Right cardiac atrium (tissue), 5 donors: ENCODE measurements at regions not wholly inside any gene's neighbourhood (a gene's known extent, or its start where the extent isn't known, plus 50 kb on each side); places are given as distances from the start of the nearest gene placed in this dataset.
A peak's percentile ranks its signal among the peaks of the same experiment; 100 is the strongest.

Source experiments
- ATAC-seq, 2 donors: fragments of 200-7000 bp; cut with Tn5 transposase; one replicate each; pipeline versions ENCODE4 v1.8.0 to v1.9.1; 2020; ENCODE audit warnings: moderate library complexity in 2 of 2, mild to moderate bottlenecking in 1 of 2
- DNase-seq, 3 donors: peaks; one replicate each; pipeline ENCODE4 v3.0.0-alpha.2; 2020
- H3K27ac ChIP-seq: one replicate; pipeline ENCODE4 v1.5.1; 2013; ENCODE audit warnings: mild to moderate bottlenecking, low read length, control low read depth, moderate library complexity
- H3K27me3 ChIP-seq: one replicate; pipeline ENCODE4 v1.6.1; 2013; ENCODE audit not compliant: control insufficient read depth, insufficient read depth
- H3K4me1 ChIP-seq: one replicate; pipeline ENCODE4 v1.6.1; 2013; ENCODE audit warnings: low read length; ENCODE audit not compliant: control insufficient read depth, insufficient read depth
- H3K4me3 ChIP-seq: one replicate; pipeline ENCODE4 v1.5.1; 2013; ENCODE audit warnings: low read length, control low read depth
- H3K9me3 ChIP-seq: one replicate; pipeline ENCODE4 v1.6.1; 2013; ENCODE audit warnings: low read length; ENCODE audit not compliant: control insufficient read depth
- WGBS: extraction: QIAGEN DNeasy Blood & Tissue Kit; methylation state at CpG from one replicate; pipeline ENCODE4 v1.1.7; 2013; 5-methylcytosine and 5-hydroxymethylcytosine counted together
- intact Hi-C, 4 donors: fragments of 100-400 bp; cut with DNase I; formaldehyde crosslinking; loops; one replicate each; pipeline versions ENCODE4 v1.11.0 to v1.14.0; 2022 to 2023
- donor health status: healthy with polysubstance abuse.
- donor health status: DM: no; HTN: yes; CAD: no.
- donor health status: DM: no; HTN: no; CAD: no.
- donor health status: DM: no; HTN: yes; CAD: no; lungs with severe emphysema.
- donor health status: DM: yes; HTN: yes; CAD: no.

- WGBS: 96% methylated on average over 1 of the region's 1 CpG
- DNase-seq: no peak
- Histone ChIP-seq H3K4me1 (peaks cover 2% of the 10 kb centered on the region), H3K27ac (no peak overlapping the region), H3K9me3 (no peaks in the 10 kb centered on the region), H3K27me3 (no peaks in the 10 kb centered on the region), H3K4me3 (no peak overlapping the region)
- ATAC-seq: no peak
- intact Hi-C loops: no loop called here
Measured at GRCh38 chr6:141443668-141444289, 688.9 kb upstream of the GJE1 start.

DNA sequence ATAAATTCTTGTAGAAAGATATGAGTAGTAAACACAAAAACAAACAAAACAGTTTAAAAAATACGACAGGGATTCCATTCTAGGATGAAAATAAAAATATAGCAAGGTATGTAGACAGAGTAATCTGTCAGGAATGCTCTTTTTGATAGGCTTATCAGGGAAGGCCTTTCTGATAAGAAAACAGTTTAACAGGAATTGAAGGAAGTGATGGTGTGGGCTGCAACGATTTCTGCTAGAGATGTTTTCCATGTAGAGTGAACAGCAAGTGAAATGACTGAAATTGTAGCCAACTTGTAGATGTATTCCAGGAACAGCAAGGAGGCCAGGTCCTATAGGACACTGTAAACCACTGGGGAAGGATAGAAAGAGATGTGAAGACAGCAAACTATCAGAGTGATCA lies 689.7 kb upstream of the GJE1 start:
- H3K9me3 ChIP-seq: no peaks in the 10 kb centered on the region
- intact Hi-C loops: no loop called here
- no peak for DNase-seq
- no peak overlapping the region for H3K27ac ChIP-seq
- 31% methylated on average over 2 of the region's 2 CpGs for WGBS
- no peaks in the 10 kb centered on the region for H3K27me3 ChIP-seq
- peaks cover 2% of the 10 kb centered on the region for H3K4me1 ChIP-seq
- H3K4me3 ChIP-seq: no peak overlapping the region
- ATAC-seq: no peak

- Histone ChIP-seq H3K27ac (no peak overlapping the region), H3K27me3 (no peaks in the 10 kb centered on the region), H3K4me1 (peaks cover 2% of the 10 kb centered on the region), H3K4me3 (no peak overlapping the region), H3K9me3 (no peaks in the 10 kb centered on the region)
- no peak for ATAC-seq
- DNase-seq: no peak
- intact Hi-C loops: no loop called here
Measured at GRCh38 chr6:141439513-141439912, 693.2 kb upstream of the GJE1 start.

GRCh38 chr6:141437685-141438084 lies 695.0 kb upstream of the GJE1 start:
- ATAC-seq (no peak), DNase-seq (no peak)
- Histone ChIP-seq H3K27ac (no peak overlapping the region), H3K4me3 (no peak overlapping the region), H3K9me3 (no peaks in the 10 kb centered on the region), H3K4me1 (no peaks in the 10 kb centered on the region), H3K27me3 (no peaks in the 10 kb centered on the region)
- intact Hi-C loops: no loop called here

DNA sequence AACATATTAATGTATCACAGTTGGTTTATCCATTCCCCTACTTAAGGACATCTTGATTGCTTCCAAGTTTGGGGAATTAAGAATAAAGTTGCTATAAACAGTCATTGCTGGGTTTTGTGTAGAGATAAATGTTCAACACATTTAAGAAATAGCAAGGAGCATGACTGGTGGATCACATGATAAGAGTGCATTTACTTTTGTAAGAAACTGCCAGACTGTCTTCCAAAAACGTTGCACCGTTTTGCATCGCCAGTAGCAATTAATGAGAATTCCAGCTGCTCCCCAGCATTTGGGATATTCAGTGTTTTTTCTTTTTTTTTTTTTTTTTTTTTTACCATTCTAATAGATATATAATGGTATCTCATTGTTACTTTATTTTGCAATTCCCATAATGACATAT lies 695.7 kb upstream of the GJE1 start:
- no peak overlapping the region for H3K4me3 ChIP-seq
- H3K27ac ChIP-seq: no peak overlapping the region
- H3K4me1 ChIP-seq: no peaks in the 10 kb centered on the region
- ATAC-seq (no peak), DNase-seq (no peak)
- intact Hi-C loops: no loop called here
- H3K9me3 ChIP-seq: no peaks in the 10 kb centered on the region
- WGBS: 47% methylated on average over 3 of the region's 3 CpGs
- no peaks in the 10 kb centered on the region for H3K27me3 ChIP-seq

DNA sequence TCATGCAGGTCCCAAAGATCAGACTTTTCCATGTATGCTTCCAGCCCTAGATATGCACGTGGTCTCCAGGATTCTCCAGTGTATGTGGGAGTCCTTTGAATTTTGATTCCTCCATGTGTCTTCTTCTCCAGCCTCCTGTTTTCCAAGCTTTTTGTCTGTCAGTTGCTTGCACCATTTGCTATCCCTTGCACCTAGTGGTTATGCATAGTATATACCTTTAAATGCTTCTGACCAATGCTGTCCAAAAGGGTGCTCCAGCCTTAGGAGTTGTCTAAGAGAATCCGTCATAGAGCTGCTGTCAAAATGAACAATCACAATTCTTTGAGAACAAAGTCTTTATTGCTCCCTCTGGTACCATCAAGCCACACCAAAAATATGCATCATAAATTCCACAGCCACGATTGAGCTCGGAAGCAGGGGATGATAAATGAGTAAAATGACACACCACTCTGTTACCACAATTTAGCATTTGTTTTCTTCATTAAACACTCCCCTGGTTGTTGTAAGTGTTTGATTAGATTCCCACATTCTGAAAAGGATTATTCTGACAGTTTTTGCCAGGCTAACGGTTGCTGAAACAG lies 706.2 kb upstream of the GJE1 start:
- Histone ChIP-seq H3K9me3 (no peaks in the 10 kb centered on the region), H3K4me3 (no peak overlapping the region), H3K27ac (no peak overlapping the region), H3K4me1 (no peaks in the 10 kb centered on the region), H3K27me3 (no peaks in the 10 kb centered on the region)
- intact Hi-C loops: no loop called here
- WGBS: 83% methylated on average over 5 of the region's 5 CpGs
- DNase-seq (no peak), ATAC-seq (no peak)

GRCh38 chr6:141421378-141421777 lies 711.3 kb upstream of the GJE1 start:
- intact Hi-C loops: no loop called here
- Histone ChIP-seq H3K4me1 (no peaks in the 10 kb centered on the region), H3K4me3 (no peak overlapping the region), H3K9me3 (no peaks in the 10 kb centered on the region), H3K27ac (no peak overlapping the region), H3K27me3 (no peaks in the 10 kb centered on the region)
- ATAC-seq (peak; percentile 62 to 63), DNase-seq (no peak)
- 78% methylated on average over 4 of the region's 4 CpGs for WGBS

GRCh38 chr6:141418076-141418475 lies 714.6 kb upstream of the GJE1 start:
- Histone ChIP-seq H3K4me1 (no peaks in the 10 kb centered on the region), H3K4me3 (no peak overlapping the region), H3K27ac (no peak overlapping the region), H3K9me3 (no peaks in the 10 kb centered on the region), H3K27me3 (no peaks in the 10 kb centered on the region)
- no peak for DNase-seq
- intact Hi-C loops: no loop called here
- ATAC-seq: no peak
- 95% methylated on average over 7 of the region's 7 CpGs for whole genome bisulfite sequencing

GRCh38 chr6:141415896-141416295 lies 716.8 kb upstream of the GJE1 start:
- Histone ChIP-seq H3K4me1 (no peaks in the 10 kb centered on the region), H3K4me3 (no peak overlapping the region), H3K27ac (no peak overlapping the region), H3K27me3 (no peaks in the 10 kb centered on the region), H3K9me3 (no peaks in the 10 kb centered on the region)
- DNase-seq (no peak), ATAC-seq (no peak)
- 62% methylated on average over 2 of the region's 2 CpGs for WGBS
- intact Hi-C loops: no loop called here

- intact Hi-C loops: no loop called here
- peak; percentile 32 to 73 for ATAC-seq
- WGBS: 48% methylated on average over 1 of the region's 1 CpG
- DNase-seq: no peak
- peaks cover 1% of the 10 kb centered on the region for H3K4me1 ChIP-seq
- no peaks in the 10 kb centered on the region for H3K9me3 ChIP-seq
- H3K4me3 ChIP-seq: no peak overlapping the region
- H3K27me3 ChIP-seq: no peaks in the 10 kb centered on the region
- no peak overlapping the region for H3K27ac ChIP-seq
Measured at GRCh38 chr6:141413196-141413595, 719.5 kb upstream of the GJE1 start.

DNA sequence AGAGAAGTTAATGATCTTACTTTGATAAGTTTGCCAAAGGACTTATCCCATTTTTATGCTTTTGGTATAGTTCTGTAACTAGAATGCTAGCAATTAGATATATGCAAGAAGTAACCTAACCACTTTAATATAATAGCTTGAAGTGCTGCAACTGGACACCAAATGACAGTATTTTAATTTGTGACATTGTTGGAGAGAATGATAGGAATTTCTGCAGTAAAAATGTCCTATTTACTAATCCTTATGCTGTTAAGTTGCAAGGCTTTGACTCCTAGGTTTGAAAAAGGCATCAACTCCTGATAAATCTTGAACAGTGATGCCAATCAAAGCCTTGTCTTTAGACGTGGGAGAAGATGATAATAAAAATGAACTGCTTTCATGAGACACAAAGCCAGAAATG lies 726.0 kb upstream of the GJE1 start:
- no peak for DNase-seq
- no peak for ATAC-seq
- peak overlapping the region; percentile 28 for H3K4me3 ChIP-seq
- intact Hi-C loops: no loop called here
- peaks cover 9% of the 10 kb centered on the region for H3K4me1 ChIP-seq
- 16% methylated on average over 1 of the region's 1 CpG for WGBS
- H3K9me3 ChIP-seq: no peaks in the 10 kb centered on the region
- no peak overlapping the region for H3K27ac ChIP-seq
- no peaks in the 10 kb centered on the region for H3K27me3 ChIP-seq

- peaks cover 9% of the 10 kb centered on the region for H3K4me1 ChIP-seq
- no peaks in the 10 kb centered on the region for H3K9me3 ChIP-seq
- ATAC-seq (peak; percentile 82 to 88), DNase-seq (no peak)
- intact Hi-C loops: no loop called here
- 27% methylated on average over 2 of the region's 2 CpGs for WGBS
- no peaks in the 10 kb centered on the region for H3K27me3 ChIP-seq
- H3K4me3 ChIP-seq: peak overlapping the region; percentile 52
- peak overlapping the region; percentile 95 for H3K27ac ChIP-seq
Measured at GRCh38 chr6:141403827-141404226, 728.9 kb upstream of the GJE1 start.
